IMR-90 (cell line): ENCODE measurements at regions not wholly inside any gene's neighbourhood (a gene's known extent, or its start where the extent isn't known, plus 50 kb on each side); places are given as distances from the start of the nearest gene placed in this dataset.

Experiments used
- ATAC-seq: fragments of 200-7000 bp; cut with Tn5 transposase; 2 replicates; pipeline ENCODE4 v1.9.1; 2020; ENCODE audit warnings: low read depth, mild to moderate bottlenecking, moderate library complexity
- BruUV-seq: library from RNA; stranded (reverse); fragments of 400-500 nt; replicated peaks from 2 replicates; lab custom pipeline; 2021; lab: Mats Ljungman, UMichigan
- CTCF ChIA-PET: fragments of 300-600 bp; formaldehyde crosslinking; extraction: SDS; loops from one replicate; lab custom pipeline; 2021; ENCODE audit warnings: antibody characterized with exemption; lab: Yijun Ruan, JAX
- POLR2A ChIA-PET: fragments of 300-600 bp; sonication (Branson Sonifier 250); formaldehyde crosslinking; loops from one replicate; lab custom pipeline; 2022; ENCODE audit warnings: antibody characterized with exemption; ENCODE audit not compliant: unreplicated experiment; lab: Charles Lee
- DNase-seq: peaks from one replicate; pipeline ENCODE4 v3.0.0; 2013
- H2AFZ ChIP-seq: replicated peaks from 2 replicates; pipeline ENCODE3; 2013; ENCODE audit warnings: low read length, mild to moderate bottlenecking; ENCODE audit not compliant: poor library complexity
- H2AK5ac ChIP-seq: 2 replicates; pipeline ENCODE4 v1.6.1; 2013; ENCODE audit warnings: low read depth, low read length, inconsistent platforms
- H2AK9ac ChIP-seq: replicated peaks from 2 replicates; pipeline ENCODE3; 2013; ENCODE audit warnings: mild to moderate bottlenecking, low read depth, low read length, moderate library complexity; ENCODE audit not compliant: poor library complexity
- H2BK120ac ChIP-seq: 2 replicates; pipeline ENCODE4 v1.6.1; 2013; ENCODE audit warnings: low read depth, low read length, inconsistent platforms
- H2BK15ac ChIP-seq: 3 replicates; pipeline ENCODE4 v1.6.1; 2013; ENCODE audit warnings: low read depth, low read length, inconsistent platforms
- H2BK20ac ChIP-seq: 2 replicates; pipeline ENCODE4 v1.6.1; 2013; ENCODE audit warnings: low read depth, mild to moderate bottlenecking, inconsistent platforms, low read length, moderate library complexity
- H2BK5ac ChIP-seq: 2 replicates; pipeline ENCODE4 v1.6.1; 2013; ENCODE audit warnings: mild to moderate bottlenecking, low read depth, low read length, inconsistent platforms; ENCODE audit not compliant: poor library complexity, severe bottlenecking
- H3K14ac ChIP-seq: replicated peaks from 2 replicates; pipeline ENCODE4 v1.6.1; 2013; ENCODE audit warnings: low read depth, low read length, inconsistent platforms
- H3K18ac ChIP-seq: 2 replicates; pipeline ENCODE4 v1.6.1; 2013; ENCODE audit warnings: low read depth, low read length, control low read depth
- H3K23ac ChIP-seq: 2 replicates; pipeline ENCODE4 v1.6.1; 2013; ENCODE audit warnings: low read depth, low read length, inconsistent platforms
- H3K27ac ChIP-seq: 2 replicates; pipeline ENCODE4 v1.5.1; 2013; ENCODE audit warnings: mild to moderate bottlenecking, control low read depth, low read length; ENCODE audit not compliant: insufficient read depth
- H3K27me3 ChIP-seq: 2 replicates; pipeline ENCODE4 v1.6.1; 2013; ENCODE audit warnings: low read length; ENCODE audit not compliant: control insufficient read depth, insufficient read depth
- H3K36me3 ChIP-seq: 2 replicates; pipeline ENCODE4 v1.6.1; 2013; ENCODE audit warnings: low read length, mixed read lengths; ENCODE audit not compliant: control insufficient read depth, insufficient read depth
- H3K4ac ChIP-seq: 2 replicates; pipeline ENCODE4 v1.6.1; 2013; ENCODE audit warnings: low read depth, low read length, inconsistent platforms
- H3K4me1 ChIP-seq: 2 replicates; pipeline ENCODE4 v1.6.1; 2013; ENCODE audit warnings: low read length, mixed read lengths; ENCODE audit not compliant: control insufficient read depth, insufficient read depth
- H3K4me2 ChIP-seq: 2 replicates; pipeline ENCODE4 v1.6.1; 2013; ENCODE audit warnings: low read depth, mild to moderate bottlenecking, control low read depth, low read length, moderate library complexity
- H3K4me3 ChIP-seq: 2 replicates; pipeline ENCODE4 v1.5.1; 2013; ENCODE audit warnings: low read depth, mild to moderate bottlenecking, control low read depth, low read length, moderate library complexity; ENCODE audit not compliant: insufficient read depth
- H3K56ac ChIP-seq: 2 replicates; pipeline ENCODE4 v1.6.1; 2013; ENCODE audit warnings: low read length, inconsistent platforms; ENCODE audit not compliant: insufficient read depth; ENCODE audit errors: extremely low read depth
- H3K79me1 ChIP-seq, 2 experiments: 2 replicates each; pipeline ENCODE4 v1.6.1; 2013; ENCODE audit warnings: low read length in 2 of 2, inconsistent platforms in 1 of 2, low read depth in 1 of 2
- H3K9ac ChIP-seq: 2 replicates; pipeline ENCODE4 v1.6.1; 2013; ENCODE audit warnings: low read depth, low read length, control low read depth
- H3K9me1 ChIP-seq: 2 replicates; pipeline ENCODE4 v1.6.1; 2013; ENCODE audit warnings: low read length, inconsistent platforms; ENCODE audit not compliant: insufficient read depth
- H3K9me3 ChIP-seq: 2 replicates; pipeline ENCODE4 v1.6.1; 2013; ENCODE audit warnings: low read length; ENCODE audit not compliant: control insufficient read depth, insufficient read depth
- H4K20me1 ChIP-seq: 2 replicates; pipeline ENCODE4 v1.6.1; 2013; ENCODE audit warnings: low read length, inconsistent platforms; ENCODE audit not compliant: insufficient read depth
- H4K5ac ChIP-seq: 2 replicates; pipeline ENCODE4 v1.6.1; 2013; ENCODE audit warnings: mild to moderate bottlenecking, low read depth, low read length, control low read depth
- H4K8ac ChIP-seq, 2 experiments: 2 replicates each; pipeline ENCODE4 v1.6.1; 2013; ENCODE audit warnings: low read depth in 2 of 2, low read length in 2 of 2, control low read depth in 1 of 2, inconsistent platforms in 1 of 2
- H4K91ac ChIP-seq: 2 replicates; pipeline ENCODE4 v1.6.1; 2013; ENCODE audit warnings: low read depth, low read length, inconsistent platforms; ENCODE audit not compliant: insufficient read depth
- FOS ChIP-seq: fragments of 150-350 bp; IDR thresholded peaks from 2 replicates; pipeline ENCODE4 v1.6.1; 2016; ENCODE audit warnings: low read depth, low read length
- SMC3 ChIP-seq: fragments of 150-350 bp; IDR thresholded peaks from 2 replicates; pipeline ENCODE4 v1.6.1; 2016; ENCODE audit warnings: low read depth, mild to moderate bottlenecking, antibody characterized with exemption, low read length, moderate library complexity
- WGBS, 2 experiments: methylation state at CpG; one replicate each; pipeline versions ENCODE4 v1.1.5 to v1.1.7; 2013; ENCODE audit warnings: missing lambda C conversion rate in 2 of 2; ENCODE audit not compliant: insufficient read length in 1 of 2; ENCODE audit errors: extremely low coverage in 2 of 2; 5-methylcytosine and 5-hydroxymethylcytosine counted together
- dilution Hi-C: fragments of 300-500 bp; cut with HindIII; formaldehyde crosslinking; loops from one replicate; pipeline ENCODE4 v1.14.3; 2018; ENCODE audit warnings: low sequenced_read_pairs; ENCODE audit not compliant: unreplicated experiment
- in situ Hi-C: fragments of 300-500 bp; cut with MboI; formaldehyde crosslinking; loops from 3 replicates; pipeline ENCODE4 v1.14.3; 2019; ENCODE audit warnings: low sequenced_read_pairs, inconsistent platforms, mixed read lengths
- intact Hi-C: fragments of 100-400 bp; cut with micrococcal nuclease; formaldehyde crosslinking; loops from 2 replicates; pipeline ENCODE4 v1.10.0; 2022

GRCh38 chr2:239889641-239890121, 135.5 kb downstream of the NDUFA10 start:
- DNase-seq (no peak), ATAC-seq (no peak)
- H3K9me1 ChIP-seq, result no peaks in the 10 kb centered on the region
- H3K14ac ChIP-seq, result no peak overlapping the region
- H3K27me3 ChIP-seq, result no peaks in the 10 kb centered on the region
- H2BK120ac ChIP-seq, result no peak overlapping the region
- TF ChIP-seq FOS (no peak), SMC3 (no peak)
- H4K91ac ChIP-seq, result no peak overlapping the region
- no peak overlapping the region for H2AK5ac ChIP-seq
- ChIA-PET POLR2A (no interaction called here), CTCF (no interaction called here)
- H4K20me1 ChIP-seq, result no peaks in the 10 kb centered on the region
- H2AFZ ChIP-seq, result no peak overlapping the region
- H3K4me1 ChIP-seq, result no peaks in the 10 kb centered on the region
- H3K23ac ChIP-seq, result no peak overlapping the region
- no peak overlapping the region for H4K8ac ChIP-seq
- no peak overlapping the region for H3K4ac ChIP-seq
- intact Hi-C loops (loop anchor here (10.0 kb wide), 1 partner anchor 855 kb away; no protein-coding TSS in a partner anchor), dilution Hi-C loops (no loop called here), in situ Hi-C loops (no loop called here)
- H3K4me2 ChIP-seq, result no peak overlapping the region
- no peak overlapping the region for H2AK9ac ChIP-seq
- no peaks in the 10 kb centered on the region for H3K36me3 ChIP-seq
- H3K56ac ChIP-seq, result no peak overlapping the region
- no peak overlapping the region for H3K4me3 ChIP-seq
- H2BK5ac ChIP-seq, result no peak overlapping the region
- no peak overlapping the region for H3K27ac ChIP-seq
- no peak overlapping the region for H4K5ac ChIP-seq
- H3K9me3 ChIP-seq, result 0 out of 2 replicates have a peak, but pooled peaks cover 4% of the 10 kb centered on the region
- no peak overlapping the region for H3K9ac ChIP-seq
- H3K18ac ChIP-seq, result no peak overlapping the region
- no TSS peak for BruUV-seq
- WGBS, 2 experiments, result 9% methylated on average over 3 of the region's 9 CpGs; no CpG with 5 or more reads in 1 of the 2 experiments
- no peak overlapping the region for H2BK20ac ChIP-seq
- no peak overlapping the region for H2BK15ac ChIP-seq
- H3K79me1 ChIP-seq, result no peaks in the 10 kb centered on the region
